ENCODE measurements at regions not wholly inside any gene's neighbourhood (a gene's known extent, or its start where the extent isn't known, plus 50 kb on each side); places are given as distances from the start of the nearest gene placed in this dataset.
"Not testable (repeated sequence)": the region's sequence is repeated elsewhere in the genome, so short reads cannot be mapped to it uniquely, and the experiment has no call there.

DNA sequence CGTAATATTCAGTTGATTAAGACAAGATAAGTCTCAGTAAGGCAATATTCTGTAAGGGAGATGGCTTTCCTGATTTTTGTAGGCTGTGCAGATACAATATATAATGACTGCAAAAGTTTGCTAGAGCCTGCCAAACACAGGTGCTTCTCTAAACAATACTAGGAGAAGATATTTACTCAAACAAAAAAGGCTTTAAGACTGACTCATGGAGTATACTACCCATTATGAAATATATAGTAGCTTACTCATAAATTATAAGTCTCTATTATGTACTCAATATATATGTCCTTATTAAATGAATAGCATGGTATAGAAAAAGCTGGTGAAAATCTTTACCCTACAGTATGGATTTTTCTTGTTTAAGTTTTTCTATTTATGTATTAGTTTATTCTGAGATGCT is 93.2 kb upstream of the IL15 start:
- DNase-seq = no peak

DNA sequence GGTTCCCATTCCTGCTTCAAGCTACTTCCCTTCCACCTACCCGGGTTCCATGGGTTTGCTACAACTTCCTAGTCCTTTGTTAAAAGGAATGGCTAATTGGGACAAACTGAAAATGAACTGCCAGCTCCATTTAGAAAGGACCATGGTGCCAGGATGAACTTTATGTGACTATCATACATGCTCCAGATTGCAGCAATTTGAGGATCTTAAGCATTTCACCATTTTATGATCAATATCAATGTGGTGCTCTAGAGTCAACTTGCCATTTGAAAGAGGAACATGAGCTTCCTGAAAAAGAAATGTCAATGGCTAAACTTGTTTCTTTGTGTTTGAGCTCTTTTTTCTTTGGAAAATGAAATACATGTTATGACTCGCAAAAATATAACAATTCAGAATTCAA is 92.7 kb upstream of the IL15 start:
- DNase-seq = no peak

- no peak for DNase-seq
These were observed 87.6 kb upstream of the IL15 start for GRCh38 chr4:141548791-141549190.

- no peak for DNase-seq
These were observed 76.3 kb upstream of the IL15 start for GRCh38 chr4:141560056-141560455.

- no peak for DNase-seq
These were observed 73.7 kb upstream of the IL15 start for GRCh38 chr4:141562649-141563048.

DNA sequence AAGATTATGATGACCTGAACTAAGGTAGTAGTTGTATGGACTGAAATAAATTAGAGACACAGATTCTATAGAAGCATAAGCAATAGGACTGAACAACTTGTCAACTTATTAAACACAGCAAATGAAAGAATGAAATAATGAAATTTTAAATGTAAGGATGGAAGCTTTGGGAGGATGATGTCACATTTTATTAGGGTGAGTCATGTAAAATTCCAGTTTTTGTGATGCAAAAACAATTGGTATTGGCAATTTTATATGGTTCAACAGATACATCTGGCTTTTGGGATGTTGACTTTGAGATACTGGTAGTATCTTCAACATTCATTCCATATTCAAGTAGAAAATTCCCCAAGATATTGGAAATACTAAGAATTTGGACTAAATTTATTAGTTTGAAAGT is 72.7 kb upstream of the IL15 start:
- DNase-seq = no peak

DNA sequence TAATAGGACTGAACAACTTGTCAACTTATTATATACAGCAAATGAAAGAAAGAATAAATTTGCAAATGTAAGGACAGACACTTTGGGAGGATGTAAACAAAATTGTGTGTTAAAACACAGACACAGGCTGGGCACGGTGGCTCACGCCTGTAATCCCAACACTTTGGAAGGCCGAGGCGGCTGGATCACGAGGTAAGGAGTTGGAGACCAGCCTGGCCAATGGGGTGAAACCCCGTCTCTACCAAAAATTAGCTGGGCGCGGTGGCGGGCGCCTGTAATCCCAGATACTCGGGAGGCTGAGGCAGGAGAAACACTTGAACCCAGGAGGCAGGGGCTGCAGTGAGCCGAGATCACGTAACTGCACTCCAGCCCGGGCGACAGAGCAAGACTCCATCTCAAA is 71.4 kb upstream of the IL15 start:
- not testable (repeated sequence) for DNase-seq

- no peak for DNase-seq
These were observed 70.8 kb upstream of the IL15 start for GRCh38 chr4:141565379-141566089.

GRCh38 chr4:141567326-141567915 is 69.0 kb upstream of the IL15 start:
- DNase-seq = no peak

DNA sequence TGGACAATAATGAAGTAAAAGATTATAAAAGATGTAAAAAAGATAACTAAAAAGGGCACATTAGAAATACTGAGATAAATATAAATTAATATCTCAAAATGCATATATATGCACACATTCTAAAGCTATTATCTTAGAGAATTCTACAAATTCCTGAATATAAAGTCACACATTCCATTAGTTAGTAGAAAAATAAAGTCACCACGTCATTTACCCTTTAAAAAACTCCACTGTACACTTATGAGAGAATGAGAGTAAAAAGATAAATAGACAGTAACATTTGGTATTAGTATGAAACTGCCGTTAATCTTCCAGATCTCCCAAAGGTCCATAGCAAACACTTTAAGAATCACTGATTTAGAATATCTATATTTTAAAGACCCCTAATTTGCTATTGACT is 67.2 kb upstream of the IL15 start:
- DNase-seq = no peak

GRCh38 chr4:141570290-141570689 is 66.1 kb upstream of the IL15 start:
- no peak for DNase-seq

DNA sequence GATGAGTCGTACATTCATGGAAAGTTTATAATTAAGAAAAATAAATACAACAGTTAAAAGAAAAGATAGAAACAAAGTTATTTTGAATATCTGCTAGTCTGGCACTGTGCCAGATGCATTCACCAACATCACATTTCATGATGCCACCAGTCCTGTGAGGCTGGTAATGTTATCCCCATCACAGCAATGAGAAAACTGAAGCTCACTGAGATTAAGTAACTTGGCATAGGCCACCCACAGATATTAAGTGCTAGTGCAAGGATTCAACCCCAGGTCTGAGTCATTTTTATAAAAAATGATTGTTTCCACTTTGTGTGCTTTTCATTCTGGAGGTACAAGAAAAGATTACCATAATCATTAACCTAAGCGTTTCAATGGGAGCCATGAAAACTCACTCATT is 65.0 kb upstream of the IL15 start:
- no peak for DNase-seq

GRCh38 chr4:141571793-141572192 is 64.6 kb upstream of the IL15 start:
- no peak for DNase-seq

- no peak for DNase-seq
These were observed 62.7 kb upstream of the IL15 start for GRCh38 chr4:141573678-141574077.

- DNase-seq = no peak
These were observed 60.5 kb upstream of the IL15 start for GRCh38 chr4:141575884-141576283.

DNA sequence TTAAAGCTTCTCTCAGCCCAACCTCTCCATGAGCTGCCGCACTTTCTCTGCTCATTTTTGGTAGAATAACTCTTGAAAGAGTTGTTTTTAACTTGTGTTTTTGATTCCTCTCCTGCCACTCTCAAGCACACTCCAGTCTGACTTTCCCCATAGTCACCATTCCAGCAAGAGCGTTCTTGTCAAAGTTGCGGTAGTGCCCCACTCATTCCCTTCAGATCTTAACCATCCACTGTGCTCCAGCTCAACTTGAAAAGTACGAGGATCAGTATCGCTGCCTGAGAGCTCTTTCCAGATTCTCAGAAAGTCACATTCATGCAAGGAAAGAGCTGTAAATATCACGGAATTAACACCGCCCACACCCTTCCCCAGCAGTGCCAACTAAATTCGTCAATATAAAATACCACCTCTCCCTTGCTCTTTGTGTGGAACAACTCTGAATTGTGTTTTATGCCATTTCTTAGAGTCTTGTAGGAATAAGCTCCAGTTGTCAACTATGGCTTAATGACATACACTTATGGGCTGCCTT is 59.7 kb upstream of the IL15 start:
- no peak for DNase-seq

- no peak for DNase-seq
These were observed 57.9 kb upstream of the IL15 start for GRCh38 chr4:141578451-141578850.

DNA sequence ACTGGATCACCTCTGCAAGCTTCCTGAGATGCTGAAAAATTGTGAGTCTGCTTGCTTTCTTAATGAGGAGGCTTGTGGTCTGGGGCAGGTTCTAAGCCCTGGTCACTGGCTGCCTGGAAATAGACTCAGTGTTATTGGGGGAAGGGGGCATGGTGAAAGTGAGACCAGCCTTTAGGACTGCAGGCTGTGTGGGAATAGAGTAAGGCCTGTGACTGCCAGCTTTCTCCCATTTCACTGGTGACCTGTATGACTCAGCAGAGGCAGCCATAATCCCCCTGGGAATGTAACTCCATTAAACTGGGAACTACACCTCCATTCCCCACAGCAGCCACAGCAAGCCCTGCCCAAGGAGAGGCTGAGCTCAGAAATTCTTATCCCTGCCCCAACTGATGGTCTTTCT is 55.9 kb upstream of the IL15 start:
- DNase-seq = no peak

All from activated CD8-positive, alpha-beta memory T cell treated with anti-CD3 and anti-CD28 coated beads, Interleukin-2, amount 50 U/mL, for 48 hours (primary cell).